Thymus (tissue), 11 donors: ENCODE measurements at regions not wholly inside any gene's neighbourhood (a gene's known extent, or its start where the extent isn't known, plus 50 kb on each side); places are given as distances from the start of the nearest gene placed in this dataset.

Experiments
- DNase-seq, 9 donors: peaks; one replicate each; pipeline ENCODE4 v3.0.0-alpha.2; 2013; ENCODE audit warnings: low spot score in 9 of 9, low read depth in 6 of 9, missing footprints in 1 of 9
- H3K27ac ChIP-seq, 2 donors: one replicate each; pipeline ENCODE4 v1.5.1; 2013; ENCODE audit warnings: control low read depth in 1 of 2, low read depth in 1 of 2, low read length in 1 of 2, mild to moderate bottlenecking in 1 of 2, moderate library complexity in 1 of 2
- H3K27me3 ChIP-seq, 2 donors: one replicate each; pipeline ENCODE4 v1.5.1; 2013; ENCODE audit warnings: low read length in 1 of 2; ENCODE audit not compliant: control insufficient read depth in 2 of 2, insufficient read depth in 1 of 2
- H3K36me3 ChIP-seq, 2 donors: one replicate each; pipeline ENCODE4 v1.5.1; 2013; ENCODE audit warnings: low read length in 1 of 2, mild to moderate bottlenecking in 1 of 2, moderate library complexity in 1 of 2; ENCODE audit not compliant: control insufficient read depth in 2 of 2, insufficient read depth in 2 of 2
- H3K4me1 ChIP-seq, 2 donors: one replicate each; pipeline ENCODE4 v1.5.1; 2013; ENCODE audit warnings: low read length in 2 of 2; ENCODE audit not compliant: control insufficient read depth in 2 of 2, insufficient read depth in 2 of 2
- H3K4me3 ChIP-seq, 2 donors: one replicate each; pipeline ENCODE4 v1.5.1; 2013; ENCODE audit warnings: low read length in 2 of 2, control low read depth in 1 of 2, mild to moderate bottlenecking in 1 of 2
- H3K9me3 ChIP-seq, 2 donors: one replicate each; pipeline ENCODE4 v1.5.1; 2013; ENCODE audit warnings: low read length in 1 of 2, mild to moderate bottlenecking in 1 of 2; ENCODE audit not compliant: control insufficient read depth in 2 of 2, insufficient read depth in 1 of 2
- WGBS: extraction: QIAGEN DNeasy Blood & Tissue Kit; methylation state at CpG from one replicate; pipeline ENCODE4 v1.1.7; 2013; 5-methylcytosine and 5-hydroxymethylcytosine counted together
- donor health status: healthy.

GRCh38 chr16:16790597-16790996 lies 411.7 kb downstream of the NPIPA7 start:
- no peak for DNase-seq
- Histone ChIP-seq H3K4me1 (no peaks in the 10 kb centered on the region), H3K4me3 (no peak overlapping the region), H3K27me3 (no peaks in the 10 kb centered on the region), H3K36me3 (no peaks in the 10 kb centered on the region), H3K9me3 (no peaks in the 10 kb centered on the region), H3K27ac (no peak overlapping the region)

- no peaks in the 10 kb centered on the region for H3K27me3 ChIP-seq
- WGBS, result 93% methylated on average over 1 of the region's 1 CpG
These were observed 412.1 kb downstream of the NPIPA7 start for GRCh38 chr16:16791051-16791450.

GRCh38 chr16:16797239-16797638 lies 418.3 kb downstream of the NPIPA7 start:
- whole genome bisulfite sequencing, result 57% methylated on average over 2 of the region's 2 CpGs
- no peak overlapping the region for H3K4me3 ChIP-seq
- no peaks in the 10 kb centered on the region for H3K9me3 ChIP-seq
- H3K4me1 ChIP-seq, result no peaks in the 10 kb centered on the region
- H3K27me3 ChIP-seq, result no peaks in the 10 kb centered on the region
- DNase-seq, result no peak
- no peak overlapping the region for H3K27ac ChIP-seq
- H3K36me3 ChIP-seq, result no peaks in the 10 kb centered on the region

More at GRCh38 chr16:16791051-16791450, 412.1 kb downstream of the NPIPA7 start:
- H3K4me3 ChIP-seq, result no peak overlapping the region
- H3K9me3 ChIP-seq, result no peaks in the 10 kb centered on the region
- no peaks in the 10 kb centered on the region for H3K4me1 ChIP-seq
- no peaks in the 10 kb centered on the region for H3K36me3 ChIP-seq
- DNase-seq, result no peak
- no peak overlapping the region for H3K27ac ChIP-seq

DNA sequence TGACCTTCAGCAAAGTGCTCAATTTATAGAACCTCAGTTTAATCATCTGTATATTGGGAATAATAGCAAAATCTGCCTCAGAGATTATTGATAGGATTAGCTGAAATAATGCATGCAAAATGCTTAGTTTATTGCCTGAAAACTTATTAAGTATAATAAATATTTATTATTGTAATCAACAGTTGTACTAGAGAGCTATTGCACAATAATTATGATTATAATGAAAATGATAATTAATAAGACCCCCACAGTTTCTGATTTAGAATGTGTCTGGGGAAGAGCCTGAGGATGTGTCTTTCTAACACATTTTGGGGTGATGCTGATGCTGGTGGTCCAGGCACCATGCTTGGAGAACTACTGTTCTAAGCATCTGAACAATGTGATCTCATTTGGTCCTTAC lies 419.6 kb downstream of the NPIPA7 start:
- H3K27ac ChIP-seq, result no peak overlapping the region
- no peaks in the 10 kb centered on the region for H3K27me3 ChIP-seq
- H3K4me3 ChIP-seq, result no peak overlapping the region
- no peaks in the 10 kb centered on the region for H3K4me1 ChIP-seq
- H3K36me3 ChIP-seq, result no peaks in the 10 kb centered on the region
- no peak for DNase-seq
- no peaks in the 10 kb centered on the region for H3K9me3 ChIP-seq

- 96% methylated on average over 4 of the region's 4 CpGs for WGBS
These were observed 426.9 kb downstream of the NPIPA7 start for GRCh38 chr16:16805809-16806208.

DNA sequence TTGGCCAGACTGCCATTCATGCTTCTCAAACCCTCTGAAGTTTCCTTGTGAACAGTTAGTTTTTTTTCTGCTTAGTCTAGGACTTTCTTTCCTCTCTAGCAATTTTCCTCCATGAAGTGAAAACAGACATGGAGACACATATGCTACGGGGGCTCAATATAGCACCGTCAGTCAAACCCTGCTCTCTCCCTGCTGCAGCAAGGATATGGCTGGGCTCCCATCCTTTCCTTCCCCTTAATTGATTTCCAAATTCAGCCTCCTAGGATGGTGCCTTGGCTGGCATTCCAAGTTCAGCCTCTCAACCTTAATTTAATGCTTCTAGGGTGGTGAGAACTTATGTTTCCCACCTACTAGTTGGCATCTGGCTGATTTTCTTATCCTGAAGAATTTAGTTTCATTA lies 436.7 kb downstream of the NPIPA7 start:
- no peak overlapping the region for H3K27ac ChIP-seq
- H3K4me3 ChIP-seq, result no peak overlapping the region
- no peaks in the 10 kb centered on the region for H3K36me3 ChIP-seq
- WGBS, result 93% methylated on average over 2 of the region's 2 CpGs
- H3K9me3 ChIP-seq, result no peaks in the 10 kb centered on the region
- no peaks in the 10 kb centered on the region for H3K4me1 ChIP-seq
- DNase-seq, result no peak
- H3K27me3 ChIP-seq, result no peaks in the 10 kb centered on the region

More at GRCh38 chr16:16805809-16806208, 426.9 kb downstream of the NPIPA7 start:
- Histone ChIP-seq H3K4me3 (no peak overlapping the region), H3K27ac (no peak overlapping the region), H3K4me1 (no peaks in the 10 kb centered on the region), H3K36me3 (no peaks in the 10 kb centered on the region), H3K27me3 (no peaks in the 10 kb centered on the region), H3K9me3 (no peaks in the 10 kb centered on the region)
- no peak for DNase-seq

DNA sequence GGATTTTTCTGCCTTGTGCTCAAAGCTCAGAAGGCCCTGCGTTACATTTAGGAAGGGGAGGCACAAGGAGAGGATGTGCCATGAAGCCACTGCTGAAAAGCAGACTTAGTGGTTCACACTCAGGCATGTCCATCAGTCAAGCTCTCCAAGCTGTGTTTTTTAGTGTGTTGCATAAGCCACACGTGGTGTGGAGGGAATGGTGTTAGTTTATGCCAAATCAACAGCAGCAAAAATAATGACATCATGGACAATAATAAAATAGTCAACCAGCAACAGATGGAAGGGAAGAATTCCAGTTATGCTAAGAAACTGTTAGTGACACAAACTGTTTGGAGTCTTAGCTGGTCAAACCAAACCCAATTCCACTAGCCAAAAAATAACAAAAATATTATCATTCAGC lies 438.3 kb downstream of the NPIPA7 start:
- H3K27me3 ChIP-seq, result no peaks in the 10 kb centered on the region
- 69% methylated on average over 2 of the region's 2 CpGs for WGBS
- H3K4me3 ChIP-seq, result no peak overlapping the region
- H3K27ac ChIP-seq, result no peak overlapping the region
- DNase-seq, result no peak
- no peaks in the 10 kb centered on the region for H3K36me3 ChIP-seq
- no peaks in the 10 kb centered on the region for H3K4me1 ChIP-seq
- no peaks in the 10 kb centered on the region for H3K9me3 ChIP-seq

GRCh38 chr16:16821261-16821660 lies 442.3 kb downstream of the NPIPA7 start:
- no peak for DNase-seq
- H3K27me3 ChIP-seq, result no peaks in the 10 kb centered on the region
- no peaks in the 10 kb centered on the region for H3K9me3 ChIP-seq
- H3K4me3 ChIP-seq, result no peak overlapping the region
- no peak overlapping the region for H3K27ac ChIP-seq
- no peaks in the 10 kb centered on the region for H3K4me1 ChIP-seq
- no peaks in the 10 kb centered on the region for H3K36me3 ChIP-seq

DNA sequence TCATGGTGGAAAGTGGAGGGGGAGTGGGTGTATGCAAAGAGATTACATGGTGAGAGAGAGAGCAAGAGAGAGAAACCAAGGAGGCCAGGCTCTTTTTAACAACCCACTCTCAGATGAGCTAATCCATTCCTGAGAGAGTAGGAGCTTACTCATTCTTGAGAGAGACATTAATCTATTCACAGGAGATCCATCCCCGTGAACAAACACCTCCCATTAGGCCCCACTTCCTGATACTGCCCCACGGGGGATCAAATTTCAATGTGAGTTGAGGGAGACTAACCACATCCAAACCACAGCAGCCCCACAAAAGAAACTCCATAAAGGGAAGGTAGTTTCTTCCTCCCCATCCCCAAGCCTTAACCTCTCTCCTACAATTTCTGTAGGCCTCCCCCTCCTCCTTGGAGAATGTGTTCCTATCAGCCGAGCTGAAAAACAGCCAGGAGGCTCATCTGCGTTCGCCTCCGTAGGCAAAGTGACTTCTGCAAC lies 450.0 kb downstream of the NPIPA7 start:
- 46% methylated on average over 6 of the region's 6 CpGs for WGBS
- H3K4me1 ChIP-seq, result no peaks in the 10 kb centered on the region
- no peak for DNase-seq

DNA sequence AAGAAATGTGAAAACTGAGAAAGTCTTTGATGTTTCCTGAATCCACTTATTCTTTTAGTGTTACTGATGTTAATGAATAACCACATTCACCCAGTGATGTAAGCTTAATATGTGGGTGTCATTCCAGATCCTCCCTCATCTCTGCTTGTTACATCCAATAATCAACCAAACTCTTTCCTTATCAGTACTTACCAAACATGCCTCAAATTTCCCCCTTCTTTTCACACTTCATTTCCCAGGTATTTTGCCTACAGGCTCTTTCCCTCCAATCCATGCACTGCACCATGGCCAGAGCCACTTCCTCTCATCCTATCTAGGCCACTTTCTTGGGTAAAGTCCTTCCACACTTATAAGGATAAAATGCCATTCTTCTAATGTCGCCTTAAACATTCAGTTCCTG lies 451.5 kb downstream of the NPIPA7 start:
- Histone ChIP-seq H3K9me3 (no peaks in the 10 kb centered on the region), H3K27me3 (no peaks in the 10 kb centered on the region), H3K36me3 (no peaks in the 10 kb centered on the region), H3K4me1 (no peaks in the 10 kb centered on the region), H3K27ac (no peak overlapping the region), H3K4me3 (no peak overlapping the region)
- DNase-seq, result no peak
- 92% methylated on average over 1 of the region's 1 CpG for WGBS

More for the DNA sequence above, 450.0 kb downstream of the NPIPA7 start:
- no peaks in the 10 kb centered on the region for H3K27me3 ChIP-seq
- no peaks in the 10 kb centered on the region for H3K36me3 ChIP-seq
- H3K9me3 ChIP-seq, result no peaks in the 10 kb centered on the region
- H3K27ac ChIP-seq, result no peak overlapping the region
- no peak overlapping the region for H3K4me3 ChIP-seq
